ENCODE measurements at regions not wholly inside any gene's neighbourhood (a gene's known extent, or its start where the extent isn't known, plus 50 kb on each side); places are given as distances from the start of the nearest gene placed in this dataset.

GRCh38 chr12:63250486-63250885, 99.5 kb upstream of the AVPR1A start:
- H3K9me3 ChIP-seq (ENCODE audit: control insufficient read depth, insufficient read depth, low read length), result no peaks in the 10 kb centered on the region
- no peaks in the 10 kb centered on the region for H3K27me3 ChIP-seq (ENCODE audit: control insufficient read depth, insufficient read depth, low read length)
- H3K4me3 ChIP-seq (ENCODE audit: low read depth, low read length), result no peak overlapping the region
- no peak overlapping the region for H3K27ac ChIP-seq (ENCODE audit: low read depth, low read length)
- H3K36me3 ChIP-seq (ENCODE audit: control insufficient read depth, insufficient read depth, low read length), result no peaks in the 10 kb centered on the region
- no peaks in the 10 kb centered on the region for H3K4me1 ChIP-seq (ENCODE audit: control insufficient read depth, insufficient read depth, low read length)
- no peak for DNase-seq (ENCODE audit: low read depth in 4 of 6, low spot score in 6 of 6)
- WGBS (ENCODE audit: insufficient coverage), result 100% methylated on average over 1 of the region's 5 CpGs

GRCh38 chr12:63238892-63239291, 87.9 kb upstream of the AVPR1A start:
- H3K36me3 ChIP-seq (ENCODE audit: control insufficient read depth, insufficient read depth, low read length), result no peaks in the 10 kb centered on the region
- DNase-seq (ENCODE audit: low read depth in 4 of 6, low spot score in 6 of 6), result no peak
- peaks cover 2% of the 10 kb centered on the region for H3K9me3 ChIP-seq (ENCODE audit: control insufficient read depth, insufficient read depth, low read length)
- no peaks in the 10 kb centered on the region for H3K27me3 ChIP-seq (ENCODE audit: control insufficient read depth, insufficient read depth, low read length)
- H3K4me1 ChIP-seq (ENCODE audit: control insufficient read depth, insufficient read depth, low read length), result no peaks in the 10 kb centered on the region
- H3K4me3 ChIP-seq (ENCODE audit: low read depth, low read length), result no peak overlapping the region
- H3K27ac ChIP-seq (ENCODE audit: low read depth, low read length), result no peak overlapping the region

- no peak for DNase-seq (ENCODE audit: low read depth in 4 of 6, low spot score in 6 of 6)
- no peaks in the 10 kb centered on the region for H3K4me1 ChIP-seq (ENCODE audit: control insufficient read depth, insufficient read depth, low read length)
- no peak overlapping the region for H3K4me3 ChIP-seq (ENCODE audit: low read depth, low read length)
- WGBS (ENCODE audit: insufficient coverage), result 100% methylated on average over 2 of the region's 3 CpGs
- no peaks in the 10 kb centered on the region for H3K27me3 ChIP-seq (ENCODE audit: control insufficient read depth, insufficient read depth, low read length)
- H3K9me3 ChIP-seq (ENCODE audit: control insufficient read depth, insufficient read depth, low read length), result no peaks in the 10 kb centered on the region
- H3K36me3 ChIP-seq (ENCODE audit: control insufficient read depth, insufficient read depth, low read length), result no peaks in the 10 kb centered on the region
- H3K27ac ChIP-seq (ENCODE audit: low read depth, low read length), result no peak overlapping the region
Measured at GRCh38 chr12:63232896-63233295, 81.9 kb upstream of the AVPR1A start.

DNA sequence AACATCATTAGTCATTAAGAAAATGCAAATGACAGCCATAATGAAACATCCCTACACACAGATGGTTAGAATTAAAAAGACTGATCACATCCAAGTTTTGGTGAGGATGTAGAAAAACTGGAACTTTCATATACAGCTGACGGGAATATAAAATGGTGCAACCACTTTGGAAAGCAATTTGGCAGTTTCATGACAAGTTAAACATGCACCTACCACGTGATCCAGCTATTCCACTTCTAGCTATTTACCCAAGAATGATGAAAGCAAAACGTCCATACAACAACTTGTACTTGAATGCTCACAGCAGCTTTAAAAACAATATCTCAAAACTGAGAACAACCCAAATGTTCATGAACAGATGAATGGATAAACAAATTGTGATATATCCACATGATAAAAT, 77.9 kb upstream of the AVPR1A start:
- Histone ChIP-seq H3K4me3 (ENCODE audit: low read depth, low read length) (no peak overlapping the region), H3K9me3 (ENCODE audit: control insufficient read depth, insufficient read depth, low read length) (no peaks in the 10 kb centered on the region), H3K27me3 (ENCODE audit: control insufficient read depth, insufficient read depth, low read length) (no peaks in the 10 kb centered on the region), H3K36me3 (ENCODE audit: control insufficient read depth, insufficient read depth, low read length) (no peaks in the 10 kb centered on the region), H3K27ac (ENCODE audit: low read depth, low read length) (no peak overlapping the region), H3K4me1 (ENCODE audit: control insufficient read depth, insufficient read depth, low read length) (no peaks in the 10 kb centered on the region)
- no peak for DNase-seq (ENCODE audit: low read depth in 4 of 6, low spot score in 6 of 6)
- WGBS (ENCODE audit: insufficient coverage), result no CpG with 5 or more reads among the region's 3 CpGs

GRCh38 chr12:63226792-63227463, 75.9 kb upstream of the AVPR1A start:
- H3K27ac ChIP-seq (ENCODE audit: low read depth, low read length), result no peak overlapping the region
- WGBS (ENCODE audit: insufficient coverage), result no CpG with 5 or more reads among the region's 2 CpGs
- no peak for DNase-seq (ENCODE audit: low read depth in 4 of 6, low spot score in 6 of 6)

DNA sequence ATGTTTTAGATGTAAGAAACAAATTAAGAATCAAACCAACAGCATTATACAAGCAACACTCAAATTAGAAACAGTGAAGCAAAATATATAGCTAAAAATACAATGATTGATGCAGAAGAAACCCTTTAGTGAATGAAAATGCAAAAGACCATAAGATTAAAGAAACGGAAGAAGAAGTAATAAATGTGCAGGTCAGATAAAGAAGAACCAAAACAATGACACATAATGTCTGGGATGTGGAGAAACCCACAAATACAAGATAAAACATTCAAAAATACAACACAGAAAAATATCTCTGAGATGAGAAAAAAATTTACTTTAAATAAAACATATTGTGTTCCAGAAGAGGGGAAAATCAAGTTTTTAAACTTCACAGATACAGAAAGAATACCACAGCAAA, 73.4 kb upstream of the AVPR1A start:
- WGBS (ENCODE audit: insufficient coverage), result no CpG with 5 or more reads among the region's 1 CpG
- no peak for DNase-seq (ENCODE audit: low read depth in 4 of 6, low spot score in 6 of 6)
- Histone ChIP-seq H3K4me1 (ENCODE audit: control insufficient read depth, insufficient read depth, low read length) (no peaks in the 10 kb centered on the region), H3K36me3 (ENCODE audit: control insufficient read depth, insufficient read depth, low read length) (no peaks in the 10 kb centered on the region), H3K4me3 (ENCODE audit: low read depth, low read length) (no peak overlapping the region), H3K27ac (ENCODE audit: low read depth, low read length) (no peak overlapping the region), H3K9me3 (ENCODE audit: control insufficient read depth, insufficient read depth, low read length) (no peaks in the 10 kb centered on the region), H3K27me3 (ENCODE audit: control insufficient read depth, insufficient read depth, low read length) (no peaks in the 10 kb centered on the region)

More at GRCh38 chr12:63226792-63227463, 75.9 kb upstream of the AVPR1A start:
- H3K9me3 ChIP-seq (ENCODE audit: control insufficient read depth, insufficient read depth, low read length), result no peaks in the 10 kb centered on the region
- H3K4me1 ChIP-seq (ENCODE audit: control insufficient read depth, insufficient read depth, low read length), result no peaks in the 10 kb centered on the region
- H3K27me3 ChIP-seq (ENCODE audit: control insufficient read depth, insufficient read depth, low read length), result no peaks in the 10 kb centered on the region
- no peaks in the 10 kb centered on the region for H3K36me3 ChIP-seq (ENCODE audit: control insufficient read depth, insufficient read depth, low read length)
- no peak overlapping the region for H3K4me3 ChIP-seq (ENCODE audit: low read depth, low read length)

DNA sequence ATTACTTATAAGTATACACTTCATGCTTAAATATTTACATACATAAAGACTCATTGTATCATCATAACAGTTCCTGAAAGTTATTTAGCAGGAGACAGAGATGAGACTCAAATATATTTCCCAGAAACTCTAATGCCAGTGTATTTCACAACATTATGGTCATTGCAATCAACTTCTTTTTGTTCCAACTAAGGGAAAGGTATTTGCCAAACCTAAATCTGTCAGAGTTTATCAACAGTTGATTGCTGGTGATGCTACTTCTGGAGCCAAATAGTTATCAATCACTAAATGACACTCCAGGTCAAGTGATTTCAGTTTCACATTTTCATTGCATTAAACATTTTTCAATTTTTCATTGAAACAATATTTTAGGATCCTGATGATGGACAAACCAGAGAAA, 72.1 kb upstream of the AVPR1A start:
- H3K4me3 ChIP-seq (ENCODE audit: low read depth, low read length), result no peak overlapping the region
- H3K9me3 ChIP-seq (ENCODE audit: control insufficient read depth, insufficient read depth, low read length), result no peaks in the 10 kb centered on the region
- no peaks in the 10 kb centered on the region for H3K27me3 ChIP-seq (ENCODE audit: control insufficient read depth, insufficient read depth, low read length)
- no peak overlapping the region for H3K27ac ChIP-seq (ENCODE audit: low read depth, low read length)
- H3K36me3 ChIP-seq (ENCODE audit: control insufficient read depth, insufficient read depth, low read length), result no peaks in the 10 kb centered on the region
- DNase-seq (ENCODE audit: low read depth in 4 of 6, low spot score in 6 of 6), result no peak
- H3K4me1 ChIP-seq (ENCODE audit: control insufficient read depth, insufficient read depth, low read length), result no peaks in the 10 kb centered on the region

GRCh38 chr12:63222582-63222981, 71.6 kb upstream of the AVPR1A start:
- no peak for DNase-seq (ENCODE audit: low read depth in 4 of 6, low spot score in 6 of 6)
- Histone ChIP-seq H3K4me3 (ENCODE audit: low read depth, low read length) (no peak overlapping the region), H3K36me3 (ENCODE audit: control insufficient read depth, insufficient read depth, low read length) (no peaks in the 10 kb centered on the region), H3K27ac (ENCODE audit: low read depth, low read length) (no peak overlapping the region), H3K9me3 (ENCODE audit: control insufficient read depth, insufficient read depth, low read length) (no peaks in the 10 kb centered on the region), H3K27me3 (ENCODE audit: control insufficient read depth, insufficient read depth, low read length) (no peaks in the 10 kb centered on the region), H3K4me1 (ENCODE audit: control insufficient read depth, insufficient read depth, low read length) (no peaks in the 10 kb centered on the region)
- no CpG with 5 or more reads among the region's 3 CpGs for WGBS (ENCODE audit: insufficient coverage)

DNA sequence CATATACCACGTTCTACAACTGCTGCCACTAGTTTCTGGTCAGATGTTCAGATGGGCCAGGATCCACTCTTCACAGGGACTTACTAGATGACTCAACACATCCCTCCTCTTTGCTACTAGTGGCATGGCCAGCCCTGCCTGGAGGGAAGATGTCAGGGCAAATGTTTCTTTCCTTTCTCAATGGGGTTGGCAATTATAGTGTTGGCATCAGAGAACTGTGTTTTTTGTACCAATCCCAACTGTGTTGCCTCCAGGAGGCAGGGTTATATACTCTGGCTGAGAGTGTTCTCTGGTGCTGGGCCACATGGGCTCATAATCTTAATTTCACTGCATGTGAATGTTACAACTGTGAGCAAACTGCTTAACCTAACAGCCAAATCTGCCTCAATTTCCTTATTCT, 69.9 kb upstream of the AVPR1A start:
- no peaks in the 10 kb centered on the region for H3K27me3 ChIP-seq (ENCODE audit: control insufficient read depth, insufficient read depth, low read length)
- H3K4me1 ChIP-seq (ENCODE audit: control insufficient read depth, insufficient read depth, low read length), result no peaks in the 10 kb centered on the region
- peak in 1 of 6 donors; percentile 16 for DNase-seq (ENCODE audit: low read depth in 4 of 6, low spot score in 6 of 6)
- no peak overlapping the region for H3K27ac ChIP-seq (ENCODE audit: low read depth, low read length)
- no peaks in the 10 kb centered on the region for H3K36me3 ChIP-seq (ENCODE audit: control insufficient read depth, insufficient read depth, low read length)
- H3K9me3 ChIP-seq (ENCODE audit: control insufficient read depth, insufficient read depth, low read length), result no peaks in the 10 kb centered on the region
- WGBS (ENCODE audit: insufficient coverage), result 0% methylated on average over 1 of the region's 1 CpG
- no peak overlapping the region for H3K4me3 ChIP-seq (ENCODE audit: low read depth, low read length)

DNA sequence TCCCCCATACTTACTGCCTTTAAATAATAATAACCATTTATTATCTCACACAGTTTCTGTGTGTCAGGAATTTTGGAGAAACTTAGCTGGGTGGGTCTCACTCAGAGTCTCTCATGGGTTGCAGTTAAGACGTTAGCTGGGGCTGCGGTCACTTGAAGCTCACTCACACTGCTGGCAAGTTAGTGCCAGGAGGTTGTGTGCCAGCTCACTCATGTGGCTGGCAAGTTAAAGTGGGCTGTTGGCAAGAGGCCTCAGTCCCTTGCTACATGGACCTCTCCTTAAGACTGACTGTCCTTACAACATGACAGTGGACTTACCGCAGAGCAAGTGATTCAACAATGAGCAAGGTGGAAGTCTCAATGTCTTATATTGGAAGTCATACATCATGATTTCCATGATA, 61.3 kb upstream of the AVPR1A start:
- Histone ChIP-seq H3K27me3 (ENCODE audit: control insufficient read depth, insufficient read depth, low read length) (no peaks in the 10 kb centered on the region), H3K9me3 (ENCODE audit: control insufficient read depth, insufficient read depth, low read length) (no peaks in the 10 kb centered on the region), H3K4me1 (ENCODE audit: control insufficient read depth, insufficient read depth, low read length) (no peaks in the 10 kb centered on the region), H3K36me3 (ENCODE audit: control insufficient read depth, insufficient read depth, low read length) (no peaks in the 10 kb centered on the region), H3K27ac (ENCODE audit: low read depth, low read length) (no peak overlapping the region), H3K4me3 (ENCODE audit: low read depth, low read length) (no peak overlapping the region)
- 90% methylated on average over 2 of the region's 3 CpGs for WGBS (ENCODE audit: insufficient coverage)
- DNase-seq (ENCODE audit: low read depth in 4 of 6, low spot score in 6 of 6), result no peak
